ENCODE measurements at regions not wholly inside any gene's neighbourhood (a gene's known extent, or its start where the extent isn't known, plus 50 kb on each side); places are given as distances from the start of the nearest gene placed in this dataset.
"Not testable (repeated sequence)": the region's sequence is repeated elsewhere in the genome, so short reads cannot be mapped to it uniquely, and the experiment has no call there.

DNA sequence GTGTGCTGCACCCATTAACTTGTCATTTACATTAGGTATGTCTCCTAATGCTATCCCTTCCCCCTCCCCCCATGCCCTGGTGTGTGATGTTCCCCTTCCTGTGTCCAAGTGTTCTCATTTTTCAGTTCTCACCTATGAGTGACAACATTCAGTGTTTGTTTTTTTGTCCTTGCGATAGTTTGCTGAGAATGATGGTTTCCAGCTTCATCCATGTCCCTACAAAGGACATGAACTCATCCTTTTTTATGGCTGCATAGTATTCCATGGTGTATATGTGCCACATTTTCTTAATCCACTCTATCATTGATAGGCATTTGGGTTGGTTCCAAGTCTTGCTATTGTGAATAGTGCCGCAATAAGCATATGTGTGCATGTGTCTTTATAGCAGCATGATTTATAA is 316.7 kb downstream of the ACTR3B start:
- not testable (repeated sequence) for TF ChIP-seq ZC3H10 (CRISPR knock-in tag; IDR thresholded peaks at IDR 0.05); RARB (CRISPR knock-in tag; IDR thresholded peaks at IDR 0.05); TCF4 (CRISPR knock-in tag; IDR thresholded peaks at IDR 0.05; ENCODE audit: borderline replicate concordance); OSR1 (CRISPR knock-in tag; IDR thresholded peaks at IDR 0.05); ISL1 (CRISPR knock-in tag; IDR thresholded peaks at IDR 0.05); CSDC2 (CRISPR knock-in tag; IDR thresholded peaks at IDR 0.05); SNAI2 (CRISPR knock-in tag; IDR thresholded peaks at IDR 0.05); ZFP3 (CRISPR knock-in tag; IDR thresholded peaks at IDR 0.05)
- TF ChIP-seq, protein P1, sequence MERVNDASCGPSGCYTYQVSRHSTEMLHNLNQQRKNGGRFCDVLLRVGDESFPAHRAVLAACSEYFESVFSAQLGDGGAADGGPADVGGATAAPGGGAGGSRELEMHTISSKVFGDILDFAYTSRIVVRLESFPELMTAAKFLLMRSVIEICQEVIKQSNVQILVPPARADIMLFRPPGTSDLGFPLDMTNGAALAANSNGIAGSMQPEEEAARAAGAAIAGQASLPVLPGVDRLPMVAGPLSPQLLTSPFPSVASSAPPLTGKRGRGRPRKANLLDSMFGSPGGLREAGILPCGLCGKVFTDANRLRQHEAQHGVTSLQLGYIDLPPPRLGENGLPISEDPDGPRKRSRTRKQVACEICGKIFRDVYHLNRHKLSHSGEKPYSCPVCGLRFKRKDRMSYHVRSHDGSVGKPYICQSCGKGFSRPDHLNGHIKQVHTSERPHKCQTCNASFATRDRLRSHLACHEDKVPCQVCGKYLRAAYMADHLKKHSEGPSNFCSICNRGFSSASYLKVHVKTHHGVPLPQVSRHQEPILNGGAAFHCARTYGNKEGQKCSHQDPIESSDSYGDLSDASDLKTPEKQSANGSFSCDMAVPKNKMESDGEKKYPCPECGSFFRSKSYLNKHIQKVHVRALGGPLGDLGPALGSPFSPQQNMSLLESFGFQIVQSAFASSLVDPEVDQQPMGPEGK (CRISPR knock-in tag; IDR thresholded peaks at IDR 0.05; ENCODE audit: borderline replicate concordance), result not testable (repeated sequence)

Measured in SK-N-SH treated with all-trans-retinoic acid at 6 μM for 48 hours (cell line).